ENCODE measurements at regions not wholly inside any gene's neighbourhood (a gene's known extent, or its start where the extent isn't known, plus 50 kb on each side); places are given as distances from the start of the nearest gene placed in this dataset.

DNA sequence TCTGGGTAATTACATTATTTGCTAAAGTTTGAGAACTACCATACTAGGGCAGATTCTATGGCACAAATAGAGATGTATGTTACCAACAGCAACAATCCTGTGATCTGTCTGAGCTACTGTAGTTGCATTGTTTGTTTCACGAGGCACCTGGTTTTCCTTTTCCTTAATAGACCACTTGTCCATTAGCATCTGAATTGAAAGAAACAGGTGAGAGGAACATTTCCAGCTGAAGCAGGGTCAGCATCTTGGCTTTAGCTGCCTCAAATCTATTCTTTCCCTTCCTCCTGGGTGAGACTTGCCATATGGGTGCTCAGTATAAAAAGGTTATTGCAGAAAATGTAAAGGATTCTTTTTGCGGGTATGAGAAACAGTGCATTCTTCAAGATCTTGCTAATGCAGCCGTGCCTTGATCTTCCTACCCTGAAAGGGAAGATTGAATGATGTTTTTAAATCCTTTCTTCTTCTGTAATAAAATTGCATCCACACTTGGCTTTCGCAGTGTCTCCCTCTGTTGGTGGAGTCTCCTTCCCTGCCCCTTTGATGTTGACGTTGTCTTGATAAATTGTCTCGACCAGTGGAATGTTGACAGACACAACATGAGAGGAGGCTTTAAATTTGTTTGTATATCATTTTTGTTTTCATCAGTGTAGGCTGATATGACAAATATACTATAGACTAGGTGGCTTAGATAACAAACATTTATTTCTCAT lies 118.0 kb upstream of the BRINP1 start:
- no peaks in the 10 kb centered on the region for H3K4me1 ChIP-seq
- no peaks in the 10 kb centered on the region for H3K36me3 ChIP-seq
- H3K27ac ChIP-seq, result no peak overlapping the region
- no peak overlapping the region for H3K4me3 ChIP-seq
- DNase-seq, result no peak
- H3K27me3 ChIP-seq, result no peaks in the 10 kb centered on the region
- H3K9me3 ChIP-seq, result no peaks in the 10 kb centered on the region
- TF ChIP-seq, protein P1, sequence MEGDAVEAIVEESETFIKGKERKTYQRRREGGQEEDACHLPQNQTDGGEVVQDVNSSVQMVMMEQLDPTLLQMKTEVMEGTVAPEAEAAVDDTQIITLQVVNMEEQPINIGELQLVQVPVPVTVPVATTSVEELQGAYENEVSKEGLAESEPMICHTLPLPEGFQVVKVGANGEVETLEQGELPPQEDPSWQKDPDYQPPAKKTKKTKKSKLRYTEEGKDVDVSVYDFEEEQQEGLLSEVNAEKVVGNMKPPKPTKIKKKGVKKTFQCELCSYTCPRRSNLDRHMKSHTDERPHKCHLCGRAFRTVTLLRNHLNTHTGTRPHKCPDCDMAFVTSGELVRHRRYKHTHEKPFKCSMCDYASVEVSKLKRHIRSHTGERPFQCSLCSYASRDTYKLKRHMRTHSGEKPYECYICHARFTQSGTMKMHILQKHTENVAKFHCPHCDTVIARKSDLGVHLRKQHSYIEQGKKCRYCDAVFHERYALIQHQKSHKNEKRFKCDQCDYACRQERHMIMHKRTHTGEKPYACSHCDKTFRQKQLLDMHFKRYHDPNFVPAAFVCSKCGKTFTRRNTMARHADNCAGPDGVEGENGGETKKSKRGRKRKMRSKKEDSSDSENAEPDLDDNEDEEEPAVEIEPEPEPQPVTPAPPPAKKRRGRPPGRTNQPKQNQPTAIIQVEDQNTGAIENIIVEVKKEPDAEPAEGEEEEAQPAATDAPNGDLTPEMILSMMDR (IDR thresholded peaks at IDR 0.05), result no peak
- no peak for TF ChIP-seq POLR2A (IDR thresholded peaks at IDR 0.05)
- intact Hi-C loops (cut with DNase I; ENCODE audit: low total_unique reads), result no loop called here

DNA sequence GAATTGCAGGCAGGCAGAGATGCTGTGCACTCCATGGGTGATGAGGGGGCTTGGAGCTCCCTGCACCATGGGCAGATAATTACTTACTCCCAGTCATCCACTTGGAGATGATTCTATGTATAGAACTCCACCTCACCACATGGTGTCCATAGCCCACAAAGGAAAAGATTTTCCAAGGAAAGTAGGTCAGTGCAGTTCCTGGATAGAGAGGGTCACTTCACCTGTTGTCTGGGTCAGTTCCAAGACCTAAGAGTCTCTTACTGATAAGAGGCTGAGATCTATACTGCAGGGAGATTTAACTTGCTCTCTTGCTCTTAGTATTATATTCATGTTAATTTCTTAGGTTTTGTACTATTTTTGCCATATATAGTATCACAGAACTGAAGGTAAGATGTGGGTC lies 113.9 kb upstream of the BRINP1 start:
- H3K4me3 ChIP-seq, result no peak overlapping the region
- no peak overlapping the region for H3K27ac ChIP-seq
- H3K9me3 ChIP-seq, result no peaks in the 10 kb centered on the region
- no peak for DNase-seq
- TF ChIP-seq, protein P1 (IDR thresholded peaks at IDR 0.05), result no peak
- TF ChIP-seq POLR2A (IDR thresholded peaks at IDR 0.05), result no peak
- intact Hi-C loops (cut with DNase I; ENCODE audit: low total_unique reads), result no loop called here
- H3K4me1 ChIP-seq, result no peaks in the 10 kb centered on the region
- no peaks in the 10 kb centered on the region for H3K36me3 ChIP-seq
- H3K27me3 ChIP-seq, result no peaks in the 10 kb centered on the region

DNA sequence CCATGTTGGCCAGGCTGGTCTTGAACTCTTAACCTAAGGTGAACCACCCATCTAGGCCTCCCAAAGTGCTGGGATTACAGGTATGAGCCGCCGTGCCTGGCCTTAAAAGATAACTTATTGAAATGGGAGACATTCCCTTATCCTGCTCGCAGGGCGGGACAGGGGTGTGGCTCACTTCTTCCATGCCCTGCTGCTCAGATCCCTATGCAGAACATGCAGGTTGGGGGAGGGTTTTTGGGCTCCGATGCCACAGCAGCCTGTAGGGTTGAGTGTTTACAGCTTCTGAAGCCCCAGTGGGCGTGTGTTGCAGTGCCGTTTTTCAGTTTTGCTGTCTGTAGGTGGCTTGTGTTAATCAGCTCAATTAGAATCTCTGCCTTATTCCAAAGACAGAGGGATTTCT lies 108.0 kb upstream of the BRINP1 start:
- H3K9me3 ChIP-seq, result no peaks in the 10 kb centered on the region
- H3K4me1 ChIP-seq, result no peaks in the 10 kb centered on the region
- H3K27me3 ChIP-seq, result no peaks in the 10 kb centered on the region
- intact Hi-C loops (cut with DNase I; ENCODE audit: low total_unique reads), result no loop called here
- H3K4me3 ChIP-seq, result no peak overlapping the region
- DNase-seq, result no peak
- H3K36me3 ChIP-seq, result no peaks in the 10 kb centered on the region
- H3K27ac ChIP-seq, result no peak overlapping the region
- TF ChIP-seq, protein P1 (IDR thresholded peaks at IDR 0.05), result no peak
- TF ChIP-seq POLR2A (IDR thresholded peaks at IDR 0.05), result no peak

GRCh38 chr9:119458068-119458467 lies 88.8 kb upstream of the BRINP1 start:
- DNase-seq, result no peak
- Histone ChIP-seq H3K9me3 (no peaks in the 10 kb centered on the region), H3K4me3 (no peak overlapping the region), H3K4me1 (no peaks in the 10 kb centered on the region), H3K27ac (no peak overlapping the region), H3K27me3 (no peaks in the 10 kb centered on the region), H3K36me3 (no peaks in the 10 kb centered on the region)
- intact Hi-C loops (cut with DNase I; ENCODE audit: low total_unique reads), result no loop called here
- TF ChIP-seq POLR2A (IDR thresholded peaks at IDR 0.05), result no peak
- TF ChIP-seq, protein P1 (IDR thresholded peaks at IDR 0.05), result no peak

GRCh38 chr9:119453980-119454379 lies 84.7 kb upstream of the BRINP1 start:
- Histone ChIP-seq H3K27ac (no peak overlapping the region), H3K27me3 (no peaks in the 10 kb centered on the region), H3K4me1 (no peaks in the 10 kb centered on the region), H3K9me3 (no peaks in the 10 kb centered on the region), H3K36me3 (no peaks in the 10 kb centered on the region), H3K4me3 (no peak overlapping the region)
- TF ChIP-seq, protein P1 (IDR thresholded peaks at IDR 0.05), result no peak
- no peak for TF ChIP-seq POLR2A (IDR thresholded peaks at IDR 0.05)
- intact Hi-C loops (cut with DNase I; ENCODE audit: low total_unique reads), result no loop called here
- no peak for DNase-seq

Measured in uterus (tissue), 3 donors.